GM19025 (cell line): ENCODE measurements at regions not wholly inside any gene's neighbourhood (a gene's known extent, or its start where the extent isn't known, plus 50 kb on each side); places are given as distances from the start of the nearest gene placed in this dataset.
A peak's percentile ranks its signal among the peaks of the same experiment; 100 is the strongest.

Source experiments
- ATAC-seq: cut with Tn5 transposase; IDR thresholded peaks from one replicate; pipeline ENCODE4 v1.9.1; 2021; ENCODE audit warnings: mild to moderate bottlenecking, low read depth, moderate library complexity; ENCODE audit not compliant: unreplicated experiment

- ATAC-seq = no peak
Observed at GRCh38 chr18:77501266-77501665, 251.6 kb downstream of the GALR1 start.

- no peak for ATAC-seq
Observed at GRCh38 chr18:77505499-77505898, 255.9 kb downstream of the GALR1 start.

GRCh38 chr18:77512152-77512551 is 262.5 kb downstream of the GALR1 start:
- ATAC-seq = no peak

GRCh38 chr18:77517901-77518300 is 268.3 kb downstream of the GALR1 start:
- ATAC-seq = no peak

GRCh38 chr18:77520767-77521166 is 271.1 kb downstream of the GALR1 start:
- no peak for ATAC-seq

GRCh38 chr18:77522051-77522675 is 272.5 kb downstream of the GALR1 start:
- ATAC-seq = no peak

- ATAC-seq = no peak
Observed at GRCh38 chr18:77524909-77525308, 275.3 kb downstream of the GALR1 start.

- no peak for ATAC-seq
Observed at GRCh38 chr18:77526962-77527361, 277.3 kb downstream of the GALR1 start.

- ATAC-seq = no peak
Observed at GRCh38 chr18:77528872-77529271, 279.2 kb downstream of the GALR1 start.

- ATAC-seq = no peak
Observed at GRCh38 chr18:77529492-77530176, 280.0 kb downstream of the GALR1 start.

- no peak for ATAC-seq
Observed at GRCh38 chr18:77530732-77531131, 281.1 kb downstream of the GALR1 start.

- no peak for ATAC-seq
Observed at GRCh38 chr18:77539860-77540259, 290.2 kb downstream of the GALR1 start.

- no peak for ATAC-seq
Observed at GRCh38 chr18:77544792-77545191, 295.1 kb downstream of the GALR1 start.

GRCh38 chr18:77547757-77548156 is 298.1 kb downstream of the GALR1 start:
- ATAC-seq = no peak

- no peak for ATAC-seq
Observed at GRCh38 chr18:77548790-77549420, 299.3 kb downstream of the GALR1 start.

- ATAC-seq = no peak
Observed at GRCh38 chr18:77550625-77551024, 301.0 kb downstream of the GALR1 start.

GRCh38 chr18:77551055-77551454 is 301.4 kb downstream of the GALR1 start:
- no peak for ATAC-seq

- ATAC-seq = peak; percentile 67
Observed at GRCh38 chr18:77552945-77553344, 303.3 kb downstream of the GALR1 start.

GRCh38 chr18:77554061-77554460 is 304.4 kb downstream of the GALR1 start:
- ATAC-seq = no peak

GRCh38 chr18:77557046-77557587 is 307.5 kb downstream of the GALR1 start:
- ATAC-seq = no peak

- ATAC-seq = no peak
Observed at GRCh38 chr18:77559274-77559910, 309.7 kb downstream of the GALR1 start.
